Stimulated activated CD4-positive, alpha-beta T cell treated with anti-CD3 and anti-CD28 coated beads, Interleukin-1b, Interleukin-23, amount 100 ng/mL, for 48 hours (primary cell): ENCODE measurements at regions not wholly inside any gene's neighbourhood (a gene's known extent, or its start where the extent isn't known, plus 50 kb on each side); places are given as distances from the start of the nearest gene placed in this dataset.
"Not testable (repeated sequence)": the region's sequence is repeated elsewhere in the genome, so short reads cannot be mapped to it uniquely, and the experiment has no call there.

Source experiments
- DNase-seq: peaks from one replicate; pipeline ENCODE4 v3.0.0-alpha.2; 2020

GRCh38 chr9:27828908-27829307 lies 255.6 kb upstream of the C9orf72 start:
- no peak for DNase-seq

GRCh38 chr9:27829621-27830020 lies 256.3 kb upstream of the C9orf72 start:
- DNase-seq = no peak

- not testable (repeated sequence) for DNase-seq
These were observed 258.8 kb upstream of the C9orf72 start for GRCh38 chr9:27832108-27832507.

GRCh38 chr9:27835286-27835685 lies 262.0 kb upstream of the C9orf72 start:
- DNase-seq = no peak

GRCh38 chr9:27835746-27836145 lies 262.5 kb upstream of the C9orf72 start:
- no peak for DNase-seq

GRCh38 chr9:27836661-27837401 lies 263.6 kb upstream of the C9orf72 start:
- DNase-seq = no peak

GRCh38 chr9:27838876-27839275 lies 265.6 kb upstream of the C9orf72 start:
- no peak for DNase-seq

GRCh38 chr9:27839767-27840166 lies 266.5 kb upstream of the C9orf72 start:
- not testable (repeated sequence) for DNase-seq

- DNase-seq = no peak
These were observed 271.5 kb upstream of the C9orf72 start for GRCh38 chr9:27844797-27845196.

- no peak for DNase-seq
These were observed 274.1 kb upstream of the C9orf72 start for GRCh38 chr9:27847380-27847779.

GRCh38 chr9:27847818-27848217 lies 274.5 kb upstream of the C9orf72 start:
- DNase-seq = no peak

GRCh38 chr9:27848315-27848714 lies 275.0 kb upstream of the C9orf72 start:
- DNase-seq = no peak

- DNase-seq = no peak
These were observed 278.6 kb upstream of the C9orf72 start for GRCh38 chr9:27851858-27852257.

- no peak for DNase-seq
These were observed 280.2 kb upstream of the C9orf72 start for GRCh38 chr9:27853529-27853928.

GRCh38 chr9:27856054-27856453 lies 282.8 kb upstream of the C9orf72 start:
- no peak for DNase-seq

- no peak for DNase-seq
These were observed 283.5 kb upstream of the C9orf72 start for GRCh38 chr9:27856748-27857147.

- no peak for DNase-seq
These were observed 288.6 kb upstream of the C9orf72 start for GRCh38 chr9:27861887-27862286.

- no peak for DNase-seq
These were observed 291.6 kb upstream of the C9orf72 start for GRCh38 chr9:27864644-27865438.

- DNase-seq = no peak
These were observed 293.5 kb upstream of the C9orf72 start for GRCh38 chr9:27866741-27867140.

- DNase-seq = no peak
These were observed 297.1 kb upstream of the C9orf72 start for GRCh38 chr9:27870404-27870803.

- no peak for DNase-seq
These were observed 306.9 kb upstream of the C9orf72 start for GRCh38 chr9:27880156-27880555.

- DNase-seq = no peak
These were observed 307.4 kb upstream of the C9orf72 start for GRCh38 chr9:27880635-27881034.

GRCh38 chr9:27888661-27889295 lies 315.5 kb upstream of the C9orf72 start:
- peak; percentile 53 for DNase-seq

- no peak for DNase-seq
These were observed 351.2 kb upstream of the C9orf72 start for GRCh38 chr9:27924502-27924901.
